NCI-H2107 (cell line): ENCODE measurements at regions not wholly inside any gene's neighbourhood (a gene's known extent, or its start where the extent isn't known, plus 50 kb on each side); places are given as distances from the start of the nearest gene placed in this dataset.

ENCODE experiments used
- DNase-seq: peaks from one replicate; lab custom pipeline; 2025; lab: John Stamatoyannopoulos, UW

GRCh38 chr5:168168978-168169698, 122.3 kb upstream of the WWC1 start:
- DNase-seq = no peak

- DNase-seq = no peak
These were observed 121.7 kb upstream of the WWC1 start for GRCh38 chr5:168169791-168170190.

- no peak for DNase-seq
These were observed 119.3 kb upstream of the WWC1 start for GRCh38 chr5:168171901-168172759.

GRCh38 chr5:168172760-168173223, 118.7 kb upstream of the WWC1 start:
- no peak for DNase-seq

GRCh38 chr5:168174376-168174775, 117.1 kb upstream of the WWC1 start:
- DNase-seq = no peak

GRCh38 chr5:168176251-168176650, 115.2 kb upstream of the WWC1 start:
- no peak for DNase-seq

- no peak for DNase-seq
These were observed 114.5 kb upstream of the WWC1 start for GRCh38 chr5:168176941-168177340.

GRCh38 chr5:168177831-168178450, 113.5 kb upstream of the WWC1 start:
- DNase-seq = no peak

GRCh38 chr5:168179192-168179593, 112.3 kb upstream of the WWC1 start:
- DNase-seq = no peak

- DNase-seq = no peak
These were observed 109.2 kb upstream of the WWC1 start for GRCh38 chr5:168182269-168182668.

GRCh38 chr5:168184103-168184502, 107.3 kb upstream of the WWC1 start:
- DNase-seq = no peak

- DNase-seq = no peak
These were observed 105.0 kb upstream of the WWC1 start for GRCh38 chr5:168186289-168187074.

GRCh38 chr5:168187614-168188013, 103.8 kb upstream of the WWC1 start:
- DNase-seq = no peak

GRCh38 chr5:168188182-168188581, 103.3 kb upstream of the WWC1 start:
- no peak for DNase-seq

- DNase-seq = no peak
These were observed 99.3 kb upstream of the WWC1 start for GRCh38 chr5:168192120-168192519.

GRCh38 chr5:168193493-168194250, 97.8 kb upstream of the WWC1 start:
- no peak for DNase-seq

GRCh38 chr5:168195110-168195509, 96.3 kb upstream of the WWC1 start:
- no peak for DNase-seq

- DNase-seq = no peak
These were observed 93.1 kb upstream of the WWC1 start for GRCh38 chr5:168198359-168198758.

GRCh38 chr5:168202996-168203395, 88.4 kb upstream of the WWC1 start:
- no peak for DNase-seq

- DNase-seq = no peak
These were observed 87.3 kb upstream of the WWC1 start for GRCh38 chr5:168204165-168204564.

GRCh38 chr5:168207450-168208029, 83.9 kb upstream of the WWC1 start:
- no peak for DNase-seq
